IMR-90 (cell line): ENCODE measurements at regions not wholly inside any gene's neighbourhood (a gene's known extent, or its start where the extent isn't known, plus 50 kb on each side); places are given as distances from the start of the nearest gene placed in this dataset.

Experiments used
- ATAC-seq: fragments of 200-7000 bp; cut with Tn5 transposase; 2 replicates; pipeline ENCODE4 v1.9.1; 2020; ENCODE audit warnings: low read depth, mild to moderate bottlenecking, moderate library complexity
- BruUV-seq: library from RNA; stranded (reverse); fragments of 400-500 nt; replicated peaks from 2 replicates; lab custom pipeline; 2021; lab: Mats Ljungman, UMichigan
- CTCF ChIA-PET: fragments of 300-600 bp; formaldehyde crosslinking; extraction: SDS; loops from one replicate; lab custom pipeline; 2021; ENCODE audit warnings: antibody characterized with exemption; lab: Yijun Ruan, JAX
- POLR2A ChIA-PET: fragments of 300-600 bp; sonication (Branson Sonifier 250); formaldehyde crosslinking; loops from one replicate; lab custom pipeline; 2022; ENCODE audit warnings: antibody characterized with exemption; ENCODE audit not compliant: unreplicated experiment; lab: Charles Lee
- DNase-seq: peaks from one replicate; pipeline ENCODE4 v3.0.0; 2013
- H2AFZ ChIP-seq: replicated peaks from 2 replicates; pipeline ENCODE3; 2013; ENCODE audit warnings: low read length, mild to moderate bottlenecking; ENCODE audit not compliant: poor library complexity
- H2AK5ac ChIP-seq: 2 replicates; pipeline ENCODE4 v1.6.1; 2013; ENCODE audit warnings: low read depth, low read length, inconsistent platforms
- H2AK9ac ChIP-seq: replicated peaks from 2 replicates; pipeline ENCODE3; 2013; ENCODE audit warnings: mild to moderate bottlenecking, low read depth, low read length, moderate library complexity; ENCODE audit not compliant: poor library complexity
- H2BK120ac ChIP-seq: 2 replicates; pipeline ENCODE4 v1.6.1; 2013; ENCODE audit warnings: low read depth, low read length, inconsistent platforms
- H2BK15ac ChIP-seq: 3 replicates; pipeline ENCODE4 v1.6.1; 2013; ENCODE audit warnings: low read depth, low read length, inconsistent platforms
- H2BK20ac ChIP-seq: 2 replicates; pipeline ENCODE4 v1.6.1; 2013; ENCODE audit warnings: low read depth, mild to moderate bottlenecking, inconsistent platforms, low read length, moderate library complexity
- H2BK5ac ChIP-seq: 2 replicates; pipeline ENCODE4 v1.6.1; 2013; ENCODE audit warnings: mild to moderate bottlenecking, low read depth, low read length, inconsistent platforms; ENCODE audit not compliant: poor library complexity, severe bottlenecking
- H3K14ac ChIP-seq: replicated peaks from 2 replicates; pipeline ENCODE4 v1.6.1; 2013; ENCODE audit warnings: low read depth, low read length, inconsistent platforms
- H3K18ac ChIP-seq: 2 replicates; pipeline ENCODE4 v1.6.1; 2013; ENCODE audit warnings: low read depth, low read length, control low read depth
- H3K23ac ChIP-seq: 2 replicates; pipeline ENCODE4 v1.6.1; 2013; ENCODE audit warnings: low read depth, low read length, inconsistent platforms
- H3K27ac ChIP-seq: 2 replicates; pipeline ENCODE4 v1.5.1; 2013; ENCODE audit warnings: mild to moderate bottlenecking, control low read depth, low read length; ENCODE audit not compliant: insufficient read depth
- H3K27me3 ChIP-seq: 2 replicates; pipeline ENCODE4 v1.6.1; 2013; ENCODE audit warnings: low read length; ENCODE audit not compliant: control insufficient read depth, insufficient read depth
- H3K36me3 ChIP-seq: 2 replicates; pipeline ENCODE4 v1.6.1; 2013; ENCODE audit warnings: low read length, mixed read lengths; ENCODE audit not compliant: control insufficient read depth, insufficient read depth
- H3K4ac ChIP-seq: 2 replicates; pipeline ENCODE4 v1.6.1; 2013; ENCODE audit warnings: low read depth, low read length, inconsistent platforms
- H3K4me1 ChIP-seq: 2 replicates; pipeline ENCODE4 v1.6.1; 2013; ENCODE audit warnings: low read length, mixed read lengths; ENCODE audit not compliant: control insufficient read depth, insufficient read depth
- H3K4me2 ChIP-seq: 2 replicates; pipeline ENCODE4 v1.6.1; 2013; ENCODE audit warnings: low read depth, mild to moderate bottlenecking, control low read depth, low read length, moderate library complexity
- H3K4me3 ChIP-seq: 2 replicates; pipeline ENCODE4 v1.5.1; 2013; ENCODE audit warnings: low read depth, mild to moderate bottlenecking, control low read depth, low read length, moderate library complexity; ENCODE audit not compliant: insufficient read depth
- H3K56ac ChIP-seq: 2 replicates; pipeline ENCODE4 v1.6.1; 2013; ENCODE audit warnings: low read length, inconsistent platforms; ENCODE audit not compliant: insufficient read depth; ENCODE audit errors: extremely low read depth
- H3K79me1 ChIP-seq, 2 experiments: 2 replicates each; pipeline ENCODE4 v1.6.1; 2013; ENCODE audit warnings: low read length in 2 of 2, inconsistent platforms in 1 of 2, low read depth in 1 of 2
- H3K9ac ChIP-seq: 2 replicates; pipeline ENCODE4 v1.6.1; 2013; ENCODE audit warnings: low read depth, low read length, control low read depth
- H3K9me1 ChIP-seq: 2 replicates; pipeline ENCODE4 v1.6.1; 2013; ENCODE audit warnings: low read length, inconsistent platforms; ENCODE audit not compliant: insufficient read depth
- H3K9me3 ChIP-seq: 2 replicates; pipeline ENCODE4 v1.6.1; 2013; ENCODE audit warnings: low read length; ENCODE audit not compliant: control insufficient read depth, insufficient read depth
- H4K20me1 ChIP-seq: 2 replicates; pipeline ENCODE4 v1.6.1; 2013; ENCODE audit warnings: low read length, inconsistent platforms; ENCODE audit not compliant: insufficient read depth
- H4K5ac ChIP-seq: 2 replicates; pipeline ENCODE4 v1.6.1; 2013; ENCODE audit warnings: mild to moderate bottlenecking, low read depth, low read length, control low read depth
- H4K8ac ChIP-seq, 2 experiments: 2 replicates each; pipeline ENCODE4 v1.6.1; 2013; ENCODE audit warnings: low read depth in 2 of 2, low read length in 2 of 2, control low read depth in 1 of 2, inconsistent platforms in 1 of 2
- H4K91ac ChIP-seq: 2 replicates; pipeline ENCODE4 v1.6.1; 2013; ENCODE audit warnings: low read depth, low read length, inconsistent platforms; ENCODE audit not compliant: insufficient read depth
- BHLHE40 ChIP-seq: fragments of 150-350 bp; IDR thresholded peaks from 2 replicates; pipeline ENCODE4 v1.6.1; 2016; ENCODE audit warnings: mild to moderate bottlenecking, low read depth, low read length
- CEBPB ChIP-seq: IDR thresholded peaks from 2 replicates; pipeline ENCODE4 v1.6.1; 2012; ENCODE audit warnings: low read depth, low read length, improper control_type of control experiment
- CHD1 ChIP-seq: IDR thresholded peaks from 2 replicates; pipeline ENCODE4 v1.6.1; 2012; ENCODE audit warnings: low read depth, low read length, improper control_type of control experiment
- CTCF ChIP-seq: conservative IDR thresholded peaks from 2 replicates; pipeline ENCODE4 v1.5.1; 2012; ENCODE audit warnings: mild to moderate bottlenecking, low read depth, low read length, improper control_type of control experiment
- ELK1 ChIP-seq: fragments of 150-350 bp; IDR thresholded peaks from 2 replicates; pipeline ENCODE4 v1.6.1; 2016; ENCODE audit warnings: low read depth, mild to moderate bottlenecking, low read length, moderate library complexity, borderline replicate concordance
- FOS ChIP-seq: fragments of 150-350 bp; IDR thresholded peaks from 2 replicates; pipeline ENCODE4 v1.6.1; 2016; ENCODE audit warnings: low read depth, low read length
- MAFK ChIP-seq: IDR thresholded peaks from 2 replicates; pipeline ENCODE4 v1.6.1; 2012; ENCODE audit warnings: low read depth, low read length, improper control_type of control experiment
- MAZ ChIP-seq: IDR thresholded peaks from 2 replicates; pipeline ENCODE4 v1.6.1; 2012; ENCODE audit warnings: low read depth, mild to moderate bottlenecking, low read length, improper control_type of control experiment, moderate library complexity, borderline replicate concordance
- MXI1 ChIP-seq: IDR thresholded peaks from 2 replicates; pipeline ENCODE4 v1.6.1; 2012; ENCODE audit warnings: low read depth, mild to moderate bottlenecking, low read length, moderate library complexity, borderline replicate concordance
- NFE2L2 ChIP-seq: fragments of 150-350 bp; IDR thresholded peaks from 2 replicates; pipeline ENCODE4 v1.6.1; 2016; ENCODE audit warnings: low read depth, mild to moderate bottlenecking, low read length
- POLR2A ChIP-seq: IDR thresholded peaks from 2 replicates; pipeline ENCODE4 v1.6.1; 2012; ENCODE audit warnings: mild to moderate bottlenecking, low read depth, low read length
- RAD21 ChIP-seq: IDR thresholded peaks from 2 replicates; pipeline ENCODE4 v1.6.1; 2012; ENCODE audit warnings: low read length, improper control_type of control experiment
- RCOR1 ChIP-seq: IDR thresholded peaks from 2 replicates; pipeline ENCODE4 v1.6.1; 2012; ENCODE audit warnings: mild to moderate bottlenecking, low read length, improper control_type of control experiment; ENCODE audit not compliant: insufficient replicate concordance
- RFX5 ChIP-seq: IDR thresholded peaks from 2 replicates; pipeline ENCODE4 v1.8.0; 2012; ENCODE audit warnings: low read depth, mild to moderate bottlenecking, low read length, moderate library complexity
- SMC3 ChIP-seq: fragments of 150-350 bp; IDR thresholded peaks from 2 replicates; pipeline ENCODE4 v1.6.1; 2016; ENCODE audit warnings: low read depth, mild to moderate bottlenecking, antibody characterized with exemption, low read length, moderate library complexity
- USF2 ChIP-seq: fragments of 150-350 bp; IDR thresholded peaks from 2 replicates; pipeline ENCODE4 v1.6.1; 2017; ENCODE audit warnings: mild to moderate bottlenecking, antibody characterized with exemption, low read length, low read depth
- dilution Hi-C: fragments of 300-500 bp; cut with HindIII; formaldehyde crosslinking; loops from one replicate; pipeline ENCODE4 v1.14.3; 2018; ENCODE audit warnings: low sequenced_read_pairs; ENCODE audit not compliant: unreplicated experiment
- in situ Hi-C: fragments of 300-500 bp; cut with MboI; formaldehyde crosslinking; loops from 3 replicates; pipeline ENCODE4 v1.14.3; 2019; ENCODE audit warnings: low sequenced_read_pairs, inconsistent platforms, mixed read lengths
- intact Hi-C: fragments of 100-400 bp; cut with micrococcal nuclease; formaldehyde crosslinking; loops from 2 replicates; pipeline ENCODE4 v1.10.0; 2022

- ATAC-seq (no peak), DNase-seq (no peak)
- Histone ChIP-seq H3K9me3 (no peaks in the 10 kb centered on the region), H3K4ac (no peak overlapping the region), H3K9ac (no peak overlapping the region), H2AK5ac (no peak overlapping the region), H3K4me1 (no peaks in the 10 kb centered on the region), H4K91ac (no peak overlapping the region), H2BK5ac (no peak overlapping the region), H4K20me1 (no peaks in the 10 kb centered on the region), H3K23ac (no peak overlapping the region), H3K27ac (no peak overlapping the region), H4K5ac (no peak overlapping the region), H2BK20ac (no peak overlapping the region), H2BK15ac (no peak overlapping the region), H2BK120ac (no peak overlapping the region), H3K18ac (no peak overlapping the region), H3K27me3 (no peaks in the 10 kb centered on the region), H4K8ac (no peak overlapping the region), H3K9me1 (no peaks in the 10 kb centered on the region), H2AK9ac (no peak overlapping the region), H3K14ac (no peak overlapping the region), H3K4me2 (no peak overlapping the region), H3K79me1 (no peaks in the 10 kb centered on the region), H3K4me3 (no peak overlapping the region), H3K36me3 (no peaks in the 10 kb centered on the region), H3K56ac (no peak overlapping the region), H2AFZ (no peak overlapping the region)
- CTCF ChIA-PET = no interaction called here
- TF ChIP-seq FOS = no peak
- TF ChIP-seq ELK1 = no peak
- no peak for TF ChIP-seq RCOR1
- TF ChIP-seq MAZ = no peak
- no peak for TF ChIP-seq RFX5
- no peak for TF ChIP-seq CTCF
- no peak for TF ChIP-seq MXI1
- no peak for TF ChIP-seq USF2
- TF ChIP-seq SMC3 = no peak
- TF ChIP-seq MAFK = no peak
- no peak for TF ChIP-seq NFE2L2
- no peak for TF ChIP-seq CHD1
- no peak for TF ChIP-seq BHLHE40
- TF ChIP-seq CEBPB = no peak
- no peak for TF ChIP-seq POLR2A
- TF ChIP-seq RAD21 = no peak
- intact Hi-C loops (no loop called here), in situ Hi-C loops (no loop called here), dilution Hi-C loops (no loop called here)
- no TSS peak for BruUV-seq
- POLR2A ChIA-PET = no interaction called here
Observed at GRCh38 chr3:173267716-173268115, 126.7 kb upstream of the SPATA16 start.
